ENCODE measurements at regions not wholly inside any gene's neighbourhood (a gene's known extent, or its start where the extent isn't known, plus 50 kb on each side); places are given as distances from the start of the nearest gene placed in this dataset.

GRCh38 chr2:2569836-2570235 is 238.8 kb upstream of the MYT1L start:
- H3K4me3 ChIP-seq: no peak overlapping the region
- H3K36me3 ChIP-seq: no peaks in the 10 kb centered on the region
- DNase-seq (ENCODE audit: low spot score) (no peak), ATAC-seq (ENCODE audit: insufficient number of reproducible peaks, low FRiP score, low read depth) (no peak)
- H3K4me1 ChIP-seq (ENCODE audit: control insufficient read depth in 1 of 2, low read depth in 2 of 2): no peaks in the 10 kb centered on the region
- no peaks in the 10 kb centered on the region for H3K27me3 ChIP-seq (replicated peaks; ENCODE audit: insufficient read depth)
- H3K27ac ChIP-seq: no peak overlapping the region
- H3K9me3 ChIP-seq: no peaks in the 10 kb centered on the region
- no peak for TF ChIP-seq CTCF (IDR thresholded peaks at IDR 0.05)

DNA sequence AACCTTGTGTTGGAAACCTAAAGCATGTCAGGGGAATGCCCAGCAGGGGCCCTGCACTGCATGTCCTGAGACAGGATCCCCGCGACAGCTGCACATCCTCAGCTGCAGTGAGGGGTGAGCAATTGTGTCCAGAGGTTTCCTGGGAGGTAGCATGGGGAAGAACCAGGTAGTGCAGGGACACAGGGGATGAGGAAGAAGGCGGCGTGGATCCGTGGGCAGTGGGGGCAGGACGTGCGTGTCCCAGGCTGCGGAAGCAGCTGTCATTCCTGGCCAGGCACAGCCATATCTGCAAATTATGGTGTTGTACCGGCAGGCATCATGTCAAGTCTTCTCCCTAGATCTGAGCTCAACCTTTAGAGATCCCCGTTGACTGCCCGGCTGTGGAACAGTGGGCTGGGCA is 238.2 kb upstream of the MYT1L start:
- no peak for DNase-seq (ENCODE audit: low spot score)
- Histone ChIP-seq H3K27me3 (replicated peaks; ENCODE audit: insufficient read depth) (no peaks in the 10 kb centered on the region), H3K36me3 (no peaks in the 10 kb centered on the region), H3K9me3 (no peaks in the 10 kb centered on the region), H3K27ac (no peak overlapping the region), H3K4me1 (ENCODE audit: control insufficient read depth in 1 of 2, low read depth in 2 of 2) (no peaks in the 10 kb centered on the region), H3K4me3 (no peak overlapping the region)
- no peak for TF ChIP-seq CTCF (IDR thresholded peaks at IDR 0.05)
- ATAC-seq (ENCODE audit: insufficient number of reproducible peaks, low FRiP score, low read depth): no peak

DNA sequence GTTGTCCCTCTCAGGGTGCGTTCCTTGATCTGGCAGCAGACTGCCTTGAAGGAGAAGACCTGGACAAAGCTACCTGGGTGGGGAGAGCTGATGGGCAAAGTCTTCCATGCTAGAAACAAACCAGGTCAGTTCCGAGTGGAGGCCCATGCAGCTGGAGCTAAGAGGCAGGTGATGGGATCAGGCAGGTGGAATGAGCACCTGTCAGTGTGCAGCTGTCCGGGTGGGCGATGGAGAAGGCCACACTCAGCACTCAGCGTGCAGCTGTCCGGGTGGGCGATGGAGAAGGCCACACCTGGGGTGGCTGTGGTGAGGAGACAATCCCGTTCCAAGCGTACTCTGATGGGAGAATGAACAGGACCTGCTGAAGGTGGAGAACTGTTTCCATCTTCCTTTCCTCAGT is 237.3 kb upstream of the MYT1L start:
- TF ChIP-seq CTCF (IDR thresholded peaks at IDR 0.05): no peak
- no peak overlapping the region for H3K4me3 ChIP-seq
- ATAC-seq (ENCODE audit: insufficient number of reproducible peaks, low FRiP score, low read depth): no peak

DNA sequence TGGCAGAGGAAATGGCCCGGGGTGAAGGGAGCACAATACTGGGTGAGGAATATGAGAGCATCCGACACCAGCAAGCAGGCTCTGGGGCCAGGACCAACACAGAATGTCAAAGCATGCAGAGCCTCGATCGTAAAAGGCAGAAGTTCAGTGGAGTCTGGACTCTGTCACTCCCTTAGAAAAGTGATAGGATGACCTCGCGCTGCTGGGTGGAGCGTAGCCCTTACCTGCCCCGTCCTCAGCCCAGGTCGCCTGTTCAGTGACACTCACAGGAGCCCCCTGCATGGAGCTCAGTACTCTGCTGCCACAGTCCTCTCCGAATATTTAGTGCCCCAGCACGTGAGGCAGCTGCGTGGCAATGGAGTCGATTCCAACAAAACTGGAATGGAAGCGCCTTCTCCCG is 236.7 kb upstream of the MYT1L start:
- no peaks in the 10 kb centered on the region for H3K9me3 ChIP-seq
- no peak overlapping the region for H3K27ac ChIP-seq
- no peaks in the 10 kb centered on the region for H3K4me1 ChIP-seq (ENCODE audit: control insufficient read depth in 1 of 2, low read depth in 2 of 2)
- TF ChIP-seq CTCF (IDR thresholded peaks at IDR 0.05): no peak
- no peak for DNase-seq (ENCODE audit: low spot score)
- no peak for ATAC-seq (ENCODE audit: insufficient number of reproducible peaks, low FRiP score, low read depth)
- H3K4me3 ChIP-seq: no peak overlapping the region
- H3K27me3 ChIP-seq (replicated peaks; ENCODE audit: insufficient read depth): no peaks in the 10 kb centered on the region
- H3K36me3 ChIP-seq: no peaks in the 10 kb centered on the region

More for the DNA sequence above, 237.3 kb upstream of the MYT1L start:
- Histone ChIP-seq H3K36me3 (no peaks in the 10 kb centered on the region), H3K27me3 (replicated peaks; ENCODE audit: insufficient read depth) (no peaks in the 10 kb centered on the region), H3K27ac (no peak overlapping the region), H3K9me3 (no peaks in the 10 kb centered on the region), H3K4me1 (ENCODE audit: control insufficient read depth in 1 of 2, low read depth in 2 of 2) (no peaks in the 10 kb centered on the region)
- DNase-seq (ENCODE audit: low spot score): no peak

DNA sequence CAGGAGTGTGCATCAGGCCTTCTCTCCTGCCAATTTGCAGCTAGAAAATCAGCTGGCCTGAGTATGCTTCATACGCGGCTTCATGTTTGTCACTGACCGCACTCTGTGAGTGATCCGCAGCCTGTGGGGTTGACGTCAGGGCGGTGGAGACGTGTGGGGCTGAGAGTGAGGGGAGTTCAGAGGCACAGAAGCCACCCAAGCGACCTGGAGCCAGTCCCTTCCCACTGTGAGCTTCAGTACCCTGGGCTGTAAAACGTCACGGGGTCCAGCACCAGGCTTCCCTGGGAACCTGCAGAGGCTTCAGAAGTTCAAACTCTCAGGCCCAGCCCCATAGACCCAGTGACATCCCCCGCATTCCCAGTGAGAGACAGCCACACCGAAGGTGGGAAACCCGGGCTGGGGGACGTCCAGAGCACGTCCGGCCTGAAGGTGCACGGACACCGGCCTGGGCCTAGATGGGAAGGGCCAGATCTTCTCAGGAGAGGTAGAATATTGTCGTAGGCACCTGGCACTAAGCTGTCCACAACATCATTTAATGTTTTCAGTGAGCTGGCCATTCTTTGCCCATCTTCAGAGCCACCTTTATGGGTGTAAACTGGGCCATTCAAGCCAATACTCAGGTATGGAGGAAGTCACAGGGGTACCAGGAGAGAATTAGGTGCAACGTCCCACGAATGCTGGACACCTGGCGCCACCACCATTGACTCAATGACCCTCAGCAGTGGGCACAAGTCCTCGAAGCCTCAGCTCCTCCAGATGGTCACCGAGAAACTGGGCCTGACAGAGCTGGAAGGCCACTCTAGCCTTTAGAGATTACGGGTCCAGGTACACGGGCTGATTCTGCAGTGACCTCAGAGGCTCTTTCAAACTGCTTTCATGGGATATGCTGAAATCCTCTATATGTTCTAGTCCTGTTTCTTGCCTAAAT is 235.6 kb upstream of the MYT1L start:
- Histone ChIP-seq H3K36me3 (no peaks in the 10 kb centered on the region), H3K27me3 (replicated peaks; ENCODE audit: insufficient read depth) (no peaks in the 10 kb centered on the region), H3K4me3 (no peak overlapping the region), H3K27ac (no peak overlapping the region), H3K9me3 (no peaks in the 10 kb centered on the region), H3K4me1 (ENCODE audit: control insufficient read depth in 1 of 2, low read depth in 2 of 2) (no peaks in the 10 kb centered on the region)
- ATAC-seq (ENCODE audit: insufficient number of reproducible peaks, low FRiP score, low read depth) (no peak), DNase-seq (ENCODE audit: low spot score) (no peak)
- no peak for TF ChIP-seq CTCF (IDR thresholded peaks at IDR 0.05)
